H4 (cell line): ENCODE measurements at regions not wholly inside any gene's neighbourhood (a gene's known extent, or its start where the extent isn't known, plus 50 kb on each side); places are given as distances from the start of the nearest gene placed in this dataset.

ENCODE experiments used
- DNase-seq: peaks from one replicate; pipeline ENCODE4 v3.0.0-alpha.2; 2015; ENCODE audit warnings: low spot score

DNA sequence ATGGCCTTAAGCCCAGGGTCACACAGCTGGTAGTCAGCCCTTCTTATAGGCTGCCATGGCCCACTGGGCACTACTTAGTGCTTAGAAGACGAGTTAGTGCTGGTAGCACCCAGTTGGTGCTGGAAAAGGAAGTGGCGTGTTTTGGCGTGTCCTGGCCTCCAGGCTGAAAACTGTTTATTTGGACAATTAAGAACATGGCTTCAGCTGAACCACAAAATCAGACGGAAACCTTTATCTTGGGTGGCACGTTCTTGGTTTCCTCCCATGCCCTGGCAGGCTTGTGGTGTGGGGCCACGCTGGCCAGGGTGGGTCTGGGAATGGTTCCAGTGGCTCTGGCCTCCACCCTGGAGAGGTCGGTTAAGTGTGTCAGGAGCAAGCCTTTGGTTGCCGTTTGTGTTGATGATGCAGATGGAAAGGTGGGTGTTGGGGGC lies 141.5 kb upstream of the HAAO start:
- peak; percentile 90 for DNase-seq

DNA sequence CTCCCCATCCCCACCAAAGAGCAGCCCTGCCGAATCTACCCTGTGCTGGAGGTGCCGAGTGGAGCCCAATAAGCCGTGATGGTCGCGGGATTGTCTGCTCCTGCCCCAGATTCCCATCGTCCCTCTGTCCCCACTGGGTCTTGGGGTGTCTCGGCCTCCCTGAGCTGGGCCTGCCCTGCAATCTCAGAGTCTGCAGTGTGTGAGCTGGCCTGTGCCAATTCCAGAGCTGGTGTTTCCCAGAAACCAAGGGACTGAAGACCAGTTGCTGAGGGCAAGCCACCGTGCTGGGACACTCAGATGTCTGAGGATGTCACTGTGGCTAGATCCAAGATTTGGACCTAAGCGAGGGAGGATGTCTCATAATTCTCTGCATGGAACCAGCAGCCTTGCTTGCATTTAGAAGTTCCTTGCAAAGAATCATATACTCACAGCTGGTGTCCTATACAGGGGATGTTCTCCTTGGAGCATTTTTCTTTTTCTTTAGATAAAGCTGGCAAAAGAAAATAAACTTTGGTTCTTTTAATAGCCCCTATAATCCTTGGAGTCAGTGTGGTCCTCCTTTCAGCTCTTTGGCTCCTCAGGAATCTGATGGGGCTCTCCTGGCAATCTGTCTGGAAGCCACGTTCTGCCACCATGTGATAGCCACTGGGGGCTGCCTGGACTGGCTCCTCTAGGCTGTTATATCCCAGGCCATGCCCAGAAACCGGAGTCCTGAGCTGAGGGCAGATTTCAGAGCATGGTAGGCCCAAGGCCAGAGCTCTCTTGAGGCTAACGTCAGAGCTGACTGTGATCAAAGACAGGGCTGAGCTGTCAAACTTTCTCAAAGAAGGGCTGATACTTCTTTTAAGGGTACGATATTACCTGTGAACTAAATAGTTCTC lies 140.1 kb upstream of the HAAO start:
- DNase-seq: no peak

DNA sequence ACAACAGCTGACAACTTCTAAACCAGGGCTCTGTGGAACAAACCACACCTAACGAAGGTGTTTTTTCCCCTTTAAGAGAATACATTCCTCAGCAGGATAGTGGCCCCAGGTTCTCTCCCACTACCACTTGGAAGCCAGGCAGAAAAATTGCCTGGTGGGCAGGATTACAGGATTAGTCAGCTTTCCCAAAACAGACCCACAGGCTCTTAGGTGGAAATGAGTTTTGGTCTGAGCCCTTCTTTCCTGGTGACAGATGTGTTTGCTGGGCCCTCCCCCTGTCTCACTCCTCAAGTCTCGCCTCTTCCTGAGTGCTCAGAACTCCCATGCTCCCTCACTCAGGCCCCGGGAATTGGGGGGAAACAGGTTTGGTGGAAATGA lies 139.4 kb upstream of the HAAO start:
- no peak for DNase-seq

DNA sequence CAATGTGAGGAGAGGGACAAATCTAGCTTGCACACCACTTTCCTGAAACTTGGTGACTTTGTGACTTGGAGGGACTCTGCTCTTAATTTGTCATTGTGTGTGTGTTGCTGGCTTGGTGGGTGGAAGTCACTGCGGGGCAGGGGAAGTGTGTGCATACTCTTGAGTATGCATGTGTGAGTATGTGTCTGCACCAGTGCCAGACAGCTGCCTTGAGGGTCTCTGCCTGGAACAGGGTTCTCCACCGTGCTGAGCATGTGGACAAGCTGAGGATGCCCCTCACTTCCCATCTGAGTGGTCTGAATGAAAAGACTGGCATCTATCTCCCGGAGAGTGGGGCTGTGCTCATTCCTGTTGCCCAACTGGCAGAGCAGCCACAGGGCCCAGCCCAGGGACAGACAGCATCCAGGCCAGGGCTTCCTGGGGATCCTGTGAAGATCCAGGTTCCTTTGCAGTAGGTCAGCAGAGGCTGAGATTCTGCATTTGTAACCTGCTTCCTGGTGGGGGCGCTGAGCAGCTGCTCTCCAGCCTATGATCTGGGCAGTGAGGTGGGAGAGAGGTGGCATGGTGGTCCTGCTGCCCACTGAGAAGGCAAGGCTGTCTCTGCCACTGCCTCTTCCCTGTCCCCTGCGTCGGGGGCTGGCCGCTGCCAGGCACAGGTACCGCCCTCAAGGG lies 138.9 kb upstream of the HAAO start:
- peak; percentile 48 for DNase-seq

DNA sequence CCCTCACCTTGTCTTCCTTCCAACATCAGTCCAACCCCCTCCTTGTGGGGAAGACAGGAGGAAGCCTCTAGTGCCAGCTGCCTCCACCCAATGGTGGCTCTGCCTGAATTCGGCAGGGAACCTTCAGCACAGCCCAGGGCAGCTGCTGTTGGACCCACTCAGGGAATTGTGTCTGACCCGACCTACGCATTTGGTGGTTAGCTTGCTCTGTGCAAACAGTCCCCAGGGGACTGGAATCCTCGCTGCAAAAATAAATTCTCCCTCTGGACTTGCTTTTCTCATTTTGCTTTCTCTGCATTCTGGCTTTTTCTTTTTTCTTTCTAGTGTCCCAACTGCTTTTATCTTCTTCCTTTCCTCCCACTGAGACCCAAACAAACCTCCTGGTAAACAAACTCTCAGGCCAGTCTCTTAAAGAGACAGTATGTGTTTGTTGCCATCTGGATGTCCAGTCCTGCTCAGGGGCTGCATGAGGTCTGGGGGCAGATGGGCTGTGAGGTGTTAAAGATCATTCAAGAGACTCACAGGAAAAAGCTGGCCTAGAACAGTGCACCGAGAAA lies 137.7 kb upstream of the HAAO start:
- DNase-seq: peak; percentile 43

DNA sequence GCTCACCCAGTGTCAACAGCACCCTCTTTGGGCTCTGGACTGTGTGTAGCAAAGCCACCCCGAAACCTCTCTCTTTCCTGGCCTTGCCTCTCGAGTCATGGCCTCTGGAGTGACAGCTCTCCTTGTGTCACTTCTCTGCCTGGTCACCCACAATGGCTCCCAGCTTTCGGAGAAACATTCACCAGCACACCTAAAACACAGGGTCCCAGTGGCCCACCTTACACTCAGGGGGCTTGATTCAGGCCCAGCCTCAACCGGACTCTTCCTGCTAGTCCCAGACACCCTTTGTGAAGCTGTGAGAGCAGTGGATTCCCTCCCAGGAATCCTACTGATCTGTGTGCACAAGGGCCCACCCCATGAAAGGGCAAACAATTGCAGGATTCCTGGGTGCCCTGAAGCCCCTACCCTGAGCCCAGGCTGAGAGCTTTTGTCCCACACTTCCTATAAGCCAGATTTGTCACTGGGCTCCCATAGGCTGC lies 137.2 kb upstream of the HAAO start:
- no peak for DNase-seq

DNA sequence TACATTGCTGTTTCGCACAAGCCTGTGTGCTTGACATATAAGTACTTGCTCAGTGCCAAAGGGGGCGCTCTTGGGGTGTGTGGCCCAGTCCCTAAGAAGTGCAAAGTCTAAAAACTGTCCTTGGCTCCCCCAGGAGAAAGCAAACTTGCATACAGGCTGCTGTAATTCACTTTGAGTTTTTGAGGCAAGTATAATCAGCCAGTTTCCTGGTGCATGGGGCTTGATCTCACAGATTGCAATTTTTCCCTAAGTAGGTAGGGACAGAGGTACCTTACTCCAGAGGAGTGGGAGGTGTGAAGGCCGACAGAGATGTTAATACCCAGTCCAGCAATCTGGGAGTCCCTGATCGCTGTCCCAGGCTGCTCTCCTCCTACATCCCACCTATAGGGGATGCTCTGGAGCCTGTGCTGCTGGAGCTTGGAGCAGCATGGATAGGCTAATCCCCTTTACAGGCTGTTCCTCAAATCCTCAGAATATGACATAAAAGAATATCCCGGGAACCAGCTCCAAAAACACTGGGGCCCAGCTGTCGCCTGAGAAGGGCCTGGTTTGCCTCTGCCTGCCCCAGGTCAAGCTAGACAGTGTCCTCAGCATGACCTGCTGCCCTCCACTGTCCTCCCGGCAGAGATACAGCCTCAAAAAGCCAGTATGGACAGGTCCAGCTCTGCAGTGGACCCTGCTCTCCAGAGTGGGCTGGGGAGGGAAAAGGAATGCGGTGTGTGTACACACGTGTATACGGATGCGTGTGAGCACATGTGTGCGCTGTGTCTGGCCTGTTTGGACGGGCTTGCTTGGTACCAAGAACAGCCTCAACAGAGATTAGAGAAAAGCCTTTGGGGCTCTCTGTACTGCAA lies 136.5 kb upstream of the HAAO start:
- no peak for DNase-seq

DNA sequence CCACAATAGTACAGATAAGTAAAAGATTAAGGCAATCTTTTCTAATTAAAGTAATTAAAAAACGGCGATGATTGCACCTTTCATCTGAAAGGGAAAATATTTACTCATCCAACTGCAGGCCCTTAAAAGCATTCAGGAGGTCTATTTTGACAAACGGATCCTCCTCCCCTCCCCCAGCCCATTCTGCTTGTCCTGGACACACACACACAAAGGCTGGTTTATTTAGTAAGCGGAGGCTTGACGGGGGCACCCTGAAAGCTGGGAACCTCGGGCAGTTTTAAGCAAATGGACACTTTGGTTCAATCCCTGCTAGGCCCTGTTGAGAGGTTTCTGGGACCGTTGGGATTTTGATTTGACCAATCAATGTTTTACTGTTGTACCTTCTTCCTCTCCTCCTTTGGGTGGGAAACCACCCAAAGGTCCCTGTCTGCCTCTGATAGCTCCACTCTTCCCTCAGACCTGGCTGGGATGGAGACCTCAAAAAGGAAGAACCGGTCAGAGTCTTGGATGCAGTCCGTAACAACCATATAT lies 135.8 kb upstream of the HAAO start:
- DNase-seq: no peak

DNA sequence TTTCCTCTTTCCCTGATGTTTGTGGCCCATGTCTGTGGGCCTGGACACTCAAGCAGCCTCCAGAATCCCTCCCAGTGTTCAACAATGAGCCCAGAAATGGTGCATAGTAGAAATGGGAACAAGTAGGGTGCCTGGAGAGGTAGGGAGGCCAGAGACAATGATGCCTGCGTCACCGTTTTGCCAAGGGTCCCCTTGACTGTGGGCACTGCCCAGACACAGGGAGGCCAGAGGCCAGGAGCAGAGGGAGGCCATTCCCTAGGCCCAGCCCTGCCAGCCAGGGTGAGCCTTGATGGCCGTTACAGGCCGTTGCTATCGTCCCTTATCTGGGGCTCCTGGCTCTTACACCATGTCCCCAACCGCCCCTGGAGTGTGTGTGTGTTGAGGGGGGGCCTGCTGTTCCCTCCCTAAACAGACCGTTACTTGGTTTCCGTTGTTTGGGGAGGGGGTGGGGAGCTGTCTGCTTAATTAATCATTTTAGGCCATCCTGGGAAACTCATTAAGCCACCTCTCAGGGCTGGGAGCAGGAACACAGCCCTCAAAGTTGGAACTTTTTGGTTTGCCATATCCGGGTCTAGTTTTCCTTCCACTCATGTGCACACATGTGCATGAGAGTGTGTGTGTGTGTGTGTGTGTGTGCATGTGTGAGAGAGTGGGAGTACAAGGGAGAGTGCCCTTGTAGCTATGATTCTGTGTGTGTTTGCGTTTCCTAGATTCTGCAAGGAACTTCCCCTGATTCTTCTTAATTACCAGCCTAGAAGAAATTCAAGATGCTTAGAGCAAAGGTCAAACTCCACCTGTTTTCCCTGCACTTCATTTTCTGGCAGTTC lies 135.2 kb upstream of the HAAO start:
- DNase-seq: no peak

DNA sequence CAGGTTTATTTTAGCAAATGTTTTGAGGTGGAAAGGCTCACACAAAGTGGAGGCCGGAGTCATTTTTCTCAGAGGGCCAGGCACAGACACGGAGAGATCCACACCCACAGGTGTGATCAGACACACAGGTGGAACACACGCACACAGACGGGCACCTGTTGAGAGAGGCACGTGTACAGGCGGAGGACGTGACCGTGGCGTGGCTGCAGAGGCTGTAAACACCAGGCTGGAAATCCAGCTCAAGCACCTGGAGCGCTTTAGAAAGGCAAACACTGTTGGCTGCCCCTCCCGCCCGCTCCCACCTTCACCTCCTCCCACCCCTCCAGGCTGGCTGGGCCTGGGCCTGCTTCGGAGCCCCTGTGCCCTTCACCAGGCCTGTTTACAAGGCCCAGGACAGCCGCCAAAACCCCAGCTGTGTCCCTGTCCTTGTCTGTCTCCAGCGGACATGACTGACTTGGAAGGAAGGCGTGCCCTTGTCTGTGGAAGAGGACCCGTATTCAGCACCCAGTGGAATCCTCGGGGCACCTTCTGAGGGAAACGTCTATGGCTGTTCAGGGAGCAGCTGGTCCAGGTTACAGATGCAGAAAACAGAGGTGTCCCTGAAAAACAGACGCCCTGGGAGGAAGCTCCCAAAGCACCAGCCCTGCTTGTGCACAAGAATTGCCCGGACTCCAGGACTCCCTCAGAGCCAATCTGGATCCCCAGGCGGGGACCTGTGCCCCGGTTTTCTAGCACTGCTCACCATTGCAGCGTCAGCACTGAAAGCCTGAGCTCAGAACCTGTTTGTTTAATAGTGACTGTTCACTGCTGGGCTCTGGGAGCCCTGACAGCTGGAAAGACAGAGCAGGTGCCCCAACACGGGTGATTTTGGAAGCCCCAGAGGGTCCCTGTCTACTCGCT lies 134.3 kb upstream of the HAAO start:
- no peak for DNase-seq

DNA sequence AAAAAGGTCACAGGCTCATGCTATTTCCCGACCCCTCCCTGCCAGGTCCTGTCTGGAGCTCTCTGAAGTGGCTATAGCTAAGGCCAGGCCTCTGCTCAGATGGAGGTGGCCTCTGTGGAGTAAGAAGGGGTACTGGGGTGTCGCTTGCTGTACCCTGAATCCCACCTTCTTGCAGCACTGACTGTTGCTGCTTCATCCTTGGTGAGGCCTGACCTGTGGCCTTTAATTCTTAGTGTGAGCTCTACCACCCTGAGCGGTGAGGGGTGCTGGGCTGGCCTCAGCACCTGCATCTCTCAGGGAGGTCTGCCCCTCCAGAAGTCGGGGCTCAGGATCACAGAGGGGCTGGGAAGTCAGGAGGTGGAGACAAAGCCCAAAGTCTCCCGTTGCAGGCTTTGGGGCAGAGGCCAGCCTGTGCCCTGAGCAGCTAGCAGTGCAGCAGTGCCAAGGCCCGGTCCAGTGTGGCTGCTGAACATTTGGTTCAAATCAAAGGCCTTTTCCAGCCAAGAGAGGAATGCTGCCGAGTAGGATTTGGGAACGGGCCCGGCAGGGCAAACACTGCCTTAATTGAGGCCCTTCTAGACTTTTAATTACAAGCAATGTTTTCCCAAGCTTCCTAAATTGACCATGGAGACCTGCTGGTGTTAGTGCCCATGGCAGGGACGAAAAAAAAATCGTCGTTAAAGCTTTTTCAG lies 133.5 kb upstream of the HAAO start:
- no peak for DNase-seq

DNA sequence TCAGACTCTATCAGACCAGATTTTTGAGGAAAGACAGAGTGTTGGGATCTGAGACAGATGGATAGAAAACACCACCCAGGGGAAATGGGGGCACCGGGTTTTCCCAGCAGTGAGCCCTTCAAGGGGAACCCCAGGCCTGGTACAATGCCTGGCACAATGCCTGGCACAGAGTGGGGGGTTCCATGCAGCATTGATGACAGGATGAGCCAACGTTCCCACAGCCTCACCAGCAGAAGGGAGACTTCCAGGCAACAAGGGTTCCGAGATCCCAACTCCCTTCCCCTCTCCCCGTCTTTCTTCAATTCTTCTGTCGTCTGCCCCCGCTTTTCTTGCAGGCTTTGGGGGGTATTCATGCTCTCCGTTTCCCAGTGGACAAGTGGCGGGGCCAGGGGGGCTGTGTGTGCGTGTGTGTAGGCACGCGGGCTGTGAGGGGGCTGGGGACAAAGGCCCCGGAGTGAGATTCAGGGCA lies 132.1 kb upstream of the HAAO start:
- DNase-seq: no peak

DNA sequence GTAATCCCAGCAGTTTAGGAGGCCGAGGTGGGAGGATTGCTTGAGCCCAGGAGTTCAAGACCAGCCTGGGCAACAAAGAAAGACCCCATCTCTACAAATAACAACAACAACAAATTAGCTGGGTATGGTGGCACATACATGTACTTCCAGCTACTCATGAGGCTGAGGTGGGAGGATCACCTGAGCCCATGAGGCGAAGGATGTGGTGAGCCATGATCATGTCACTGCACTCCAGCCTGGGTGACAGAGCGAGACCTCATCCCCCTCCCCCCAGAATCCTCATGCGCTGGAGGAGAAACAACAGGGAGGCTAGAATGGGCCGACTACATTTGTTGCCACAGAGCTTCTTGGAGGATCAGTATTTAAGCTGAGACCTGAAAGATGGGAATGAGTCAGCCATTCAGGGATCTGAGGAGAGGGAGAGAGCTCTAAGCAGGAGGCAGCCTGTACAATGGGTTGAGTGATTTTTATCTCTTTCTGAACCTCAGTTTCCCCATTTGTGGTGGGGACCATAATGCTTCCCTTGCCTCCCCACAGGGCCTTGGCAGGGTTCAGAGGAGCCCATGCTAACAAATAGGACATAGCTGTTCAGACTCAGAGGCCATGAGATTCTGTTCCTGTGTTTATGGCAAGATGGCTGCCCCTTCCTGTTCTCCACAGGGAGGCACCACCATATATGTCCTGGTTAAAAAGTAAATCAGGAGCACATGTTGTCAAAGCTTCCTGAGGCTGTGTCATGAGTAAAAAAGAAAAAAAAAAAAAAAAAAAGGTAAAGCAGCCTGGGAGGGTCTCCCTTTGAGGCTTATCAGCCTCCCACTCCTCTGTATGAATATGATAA lies 131.4 kb upstream of the HAAO start:
- DNase-seq: no peak

DNA sequence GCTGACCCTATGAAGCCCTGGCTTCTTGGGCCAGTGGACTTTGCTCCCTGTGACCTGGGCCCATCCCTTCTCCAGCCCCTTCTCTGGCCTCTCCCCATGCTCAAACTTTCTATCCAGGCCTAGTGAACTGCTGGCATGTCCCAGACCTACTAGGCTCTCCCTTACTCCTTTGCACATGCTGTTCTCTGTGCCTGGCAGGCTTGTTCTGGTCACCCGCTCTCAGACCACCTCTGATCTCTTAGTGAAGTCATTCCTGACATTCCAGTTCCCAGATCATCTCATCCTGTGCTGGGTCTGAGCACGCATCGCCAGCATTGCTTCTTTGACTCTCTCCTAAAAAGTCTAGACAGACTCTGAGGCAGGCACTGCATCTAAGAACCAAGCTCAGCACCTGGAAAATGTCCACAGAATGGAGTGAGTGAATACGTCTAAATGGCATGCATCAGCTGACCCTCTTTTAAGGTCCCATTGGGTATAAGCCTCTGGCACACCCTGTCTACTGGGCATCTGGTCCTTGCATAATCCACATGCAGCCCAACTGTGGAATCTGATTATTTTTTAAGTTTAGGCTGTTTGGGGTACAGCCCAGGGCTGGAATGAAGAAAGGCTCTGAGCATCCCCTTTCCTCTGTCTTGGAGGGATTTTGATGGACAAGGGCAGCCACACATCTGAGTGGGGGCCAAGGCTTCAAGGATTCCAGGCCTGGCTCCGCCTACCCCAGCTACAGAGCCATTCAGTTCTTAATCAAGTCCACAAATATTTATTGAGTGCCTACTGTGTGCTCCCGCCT lies 130.6 kb upstream of the HAAO start:
- DNase-seq: no peak

DNA sequence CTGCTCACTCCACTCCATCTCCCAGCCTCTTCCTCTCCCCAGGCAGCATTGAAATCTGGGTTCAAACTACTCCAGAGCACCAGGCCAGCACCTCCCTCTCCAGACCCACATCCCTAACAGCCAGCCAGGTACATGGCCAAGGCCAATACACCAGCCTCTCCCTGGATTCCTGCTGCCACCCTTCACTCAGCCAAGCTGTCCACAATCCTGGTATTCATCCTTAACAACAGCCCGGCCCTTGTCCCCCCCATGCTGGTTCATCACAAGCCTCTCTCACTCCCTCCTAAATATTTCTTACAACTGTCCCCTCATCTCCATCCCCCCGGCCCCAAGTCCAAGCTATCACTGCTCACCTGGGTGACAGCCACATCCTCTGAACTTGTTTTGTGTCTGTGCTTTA lies 129.9 kb upstream of the HAAO start:
- DNase-seq: no peak

DNA sequence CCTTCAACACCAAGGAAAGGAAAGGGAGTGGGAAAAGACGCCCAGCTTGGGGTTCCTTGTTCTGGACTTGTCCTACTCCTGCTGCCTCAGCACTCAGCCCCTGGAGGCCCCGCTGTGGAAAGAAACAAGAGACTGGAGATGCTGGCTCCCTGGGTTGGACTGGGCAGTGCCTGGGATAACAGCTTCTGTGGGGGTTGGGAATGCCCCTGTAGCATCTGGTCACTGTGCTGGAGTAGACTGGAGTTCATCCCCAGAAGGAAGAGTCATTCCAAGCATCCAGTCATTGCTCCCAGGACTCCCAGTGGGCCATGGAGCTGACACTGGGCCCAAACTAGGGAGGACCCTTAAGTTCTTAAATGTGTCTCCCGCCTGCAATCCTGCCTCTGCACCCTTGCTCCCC lies 129.3 kb upstream of the HAAO start:
- DNase-seq: no peak

DNA sequence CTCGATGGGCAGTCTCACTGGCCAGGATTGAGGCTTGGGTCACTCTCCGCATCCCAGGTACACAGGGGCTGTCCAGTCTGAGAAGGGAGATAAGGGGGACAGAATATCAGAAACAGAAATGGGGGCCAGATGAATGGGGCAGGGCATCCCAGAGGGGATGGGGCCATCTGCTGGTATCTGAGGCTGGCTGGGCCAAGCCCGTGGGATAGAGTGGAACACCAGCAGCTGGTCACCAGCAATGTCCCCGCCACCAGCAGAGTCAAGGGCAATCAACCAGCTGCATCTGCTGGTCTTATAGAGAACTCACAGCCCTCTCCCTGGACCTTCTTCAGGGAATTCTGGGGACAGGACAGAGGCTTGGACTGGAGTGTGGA lies 128.8 kb upstream of the HAAO start:
- no peak for DNase-seq
